ENCODE measurements at regions not wholly inside any gene's neighbourhood (a gene's known extent, or its start where the extent isn't known, plus 50 kb on each side); places are given as distances from the start of the nearest gene placed in this dataset.

DNA sequence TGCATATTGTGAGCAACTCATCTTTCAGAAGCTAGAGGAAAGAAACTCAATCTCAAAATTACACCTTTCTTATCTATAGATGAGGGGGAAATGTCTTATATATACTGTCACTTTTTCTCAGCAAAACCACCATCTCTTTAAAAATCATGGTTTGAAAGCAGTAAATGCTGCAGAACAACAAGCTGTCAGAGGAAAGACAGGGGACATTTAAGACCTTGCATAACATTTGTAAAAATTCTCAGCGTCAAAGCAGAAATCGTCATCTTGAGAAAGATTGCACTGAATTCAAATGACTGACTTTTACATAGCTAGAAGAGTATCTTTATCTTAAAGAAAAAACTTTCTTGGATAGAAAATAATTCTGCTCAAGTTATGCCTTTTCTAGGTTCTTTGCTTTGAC is 122.2 kb upstream of the CADPS start:
- H3K27ac ChIP-seq: no peak overlapping the region
- H3K9me3 ChIP-seq: no peaks in the 10 kb centered on the region
- intact Hi-C loops (cut with DNase I): no loop called here
- H3K4me3 ChIP-seq (replicated peaks in 1 of 3): no peak overlapping the region
- no peaks in the 10 kb centered on the region for H3K4me1 ChIP-seq
- 83 to 84% methylated on average over 2 of the region's 2 CpGs for WGBS, 2 donors
- H3K36me3 ChIP-seq: no peaks in the 10 kb centered on the region
- DNase-seq: no peak
- no peaks in the 10 kb centered on the region for H3K27me3 ChIP-seq
- TF ChIP-seq, protein P1, sequence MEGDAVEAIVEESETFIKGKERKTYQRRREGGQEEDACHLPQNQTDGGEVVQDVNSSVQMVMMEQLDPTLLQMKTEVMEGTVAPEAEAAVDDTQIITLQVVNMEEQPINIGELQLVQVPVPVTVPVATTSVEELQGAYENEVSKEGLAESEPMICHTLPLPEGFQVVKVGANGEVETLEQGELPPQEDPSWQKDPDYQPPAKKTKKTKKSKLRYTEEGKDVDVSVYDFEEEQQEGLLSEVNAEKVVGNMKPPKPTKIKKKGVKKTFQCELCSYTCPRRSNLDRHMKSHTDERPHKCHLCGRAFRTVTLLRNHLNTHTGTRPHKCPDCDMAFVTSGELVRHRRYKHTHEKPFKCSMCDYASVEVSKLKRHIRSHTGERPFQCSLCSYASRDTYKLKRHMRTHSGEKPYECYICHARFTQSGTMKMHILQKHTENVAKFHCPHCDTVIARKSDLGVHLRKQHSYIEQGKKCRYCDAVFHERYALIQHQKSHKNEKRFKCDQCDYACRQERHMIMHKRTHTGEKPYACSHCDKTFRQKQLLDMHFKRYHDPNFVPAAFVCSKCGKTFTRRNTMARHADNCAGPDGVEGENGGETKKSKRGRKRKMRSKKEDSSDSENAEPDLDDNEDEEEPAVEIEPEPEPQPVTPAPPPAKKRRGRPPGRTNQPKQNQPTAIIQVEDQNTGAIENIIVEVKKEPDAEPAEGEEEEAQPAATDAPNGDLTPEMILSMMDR (IDR thresholded peaks at IDR 0.05): no peak
- TF ChIP-seq POLR2A (IDR thresholded peaks at IDR 0.05): no peak

DNA sequence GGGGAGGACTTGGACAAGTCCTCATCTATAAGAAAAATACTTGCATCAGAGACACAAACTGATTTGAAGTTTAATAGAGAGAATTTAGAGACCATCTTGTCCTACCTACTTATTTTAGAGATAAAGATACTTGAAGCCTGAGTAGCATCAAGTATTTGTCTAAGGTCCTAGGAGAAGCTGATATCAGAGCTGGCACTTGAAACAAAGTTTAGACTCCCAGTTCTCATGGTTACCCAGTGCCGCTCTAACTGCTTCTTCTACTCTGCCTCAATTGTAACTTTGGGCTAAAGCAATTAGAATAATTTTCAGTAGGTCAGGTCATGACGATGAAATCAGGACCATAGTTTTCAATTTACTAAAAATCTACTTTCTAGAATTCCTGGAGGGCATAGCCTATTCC is 123.9 kb upstream of the CADPS start:
- Histone ChIP-seq H3K4me1 (no peaks in the 10 kb centered on the region), H3K27me3 (no peaks in the 10 kb centered on the region), H3K4me3 (replicated peaks in 1 of 3) (no peak overlapping the region), H3K27ac (no peak overlapping the region), H3K36me3 (no peaks in the 10 kb centered on the region), H3K9me3 (no peaks in the 10 kb centered on the region)
- intact Hi-C loops (cut with DNase I): no loop called here
- TF ChIP-seq POLR2A (IDR thresholded peaks at IDR 0.05): no peak
- TF ChIP-seq, protein P1 (IDR thresholded peaks at IDR 0.05): no peak
- DNase-seq: no peak
- WGBS, 2 donors: 40% methylated on average over 2 of the region's 2 CpGs

DNA sequence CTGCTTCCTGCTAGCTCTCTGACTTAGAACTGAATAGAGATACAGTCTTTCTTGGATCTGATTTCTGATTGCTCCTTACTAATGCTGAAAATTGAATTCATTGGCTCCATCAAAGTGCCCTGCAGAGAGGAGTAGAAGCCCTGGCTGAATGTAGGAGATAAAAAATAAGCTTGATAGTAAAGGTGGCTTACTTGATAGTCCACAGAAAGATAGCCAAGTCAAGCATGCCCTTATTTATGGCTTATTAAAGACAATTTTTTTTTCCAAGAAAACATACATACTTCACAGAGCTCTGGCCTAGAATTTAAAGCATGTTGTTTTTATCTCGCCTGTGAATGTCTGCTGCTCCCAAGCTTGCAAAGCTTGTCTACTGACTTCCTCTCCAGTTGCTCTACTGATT is 124.6 kb upstream of the CADPS start:
- no peak for DNase-seq
- no peaks in the 10 kb centered on the region for H3K27me3 ChIP-seq
- no peaks in the 10 kb centered on the region for H3K36me3 ChIP-seq
- intact Hi-C loops (cut with DNase I): no loop called here
- H3K27ac ChIP-seq: no peak overlapping the region
- no peaks in the 10 kb centered on the region for H3K4me1 ChIP-seq
- TF ChIP-seq POLR2A (IDR thresholded peaks at IDR 0.05): no peak
- TF ChIP-seq, protein P1 (IDR thresholded peaks at IDR 0.05): no peak
- H3K9me3 ChIP-seq: no peaks in the 10 kb centered on the region
- H3K4me3 ChIP-seq (replicated peaks in 1 of 3): no peak overlapping the region
- WGBS, 2 donors: 66 to 71% methylated on average over 1 of the region's 1 CpG

DNA sequence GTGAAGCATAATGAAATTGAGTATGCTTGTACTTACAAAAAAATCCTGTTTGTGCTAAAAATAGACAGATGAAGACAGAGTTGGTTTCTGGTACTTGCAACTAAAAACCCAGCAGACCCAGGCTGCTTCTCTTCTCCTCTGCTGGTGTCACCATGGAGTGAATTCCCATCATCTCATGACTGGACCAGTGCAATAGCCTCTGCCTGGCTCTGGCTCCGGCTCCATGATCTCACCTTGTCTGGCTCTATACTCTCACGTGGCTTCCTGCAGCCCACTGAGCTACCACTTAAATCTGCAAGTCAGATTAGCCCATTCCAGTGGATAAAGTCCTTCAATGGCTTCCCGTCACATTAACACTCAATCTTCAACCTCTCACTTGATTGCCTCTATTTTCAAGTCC is 129.2 kb upstream of the CADPS start:
- no peaks in the 10 kb centered on the region for H3K36me3 ChIP-seq
- TF ChIP-seq, protein P1 (IDR thresholded peaks at IDR 0.05): no peak
- TF ChIP-seq POLR2A (IDR thresholded peaks at IDR 0.05): no peak
- no peaks in the 10 kb centered on the region for H3K27me3 ChIP-seq
- H3K4me1 ChIP-seq: no peaks in the 10 kb centered on the region
- H3K27ac ChIP-seq: no peak overlapping the region
- DNase-seq: no peak
- intact Hi-C loops (cut with DNase I): no loop called here
- H3K4me3 ChIP-seq (replicated peaks in 1 of 3): no peak overlapping the region
- no peaks in the 10 kb centered on the region for H3K9me3 ChIP-seq
- 84 to 87% methylated on average over 3 of the region's 3 CpGs for WGBS, 2 donors

DNA sequence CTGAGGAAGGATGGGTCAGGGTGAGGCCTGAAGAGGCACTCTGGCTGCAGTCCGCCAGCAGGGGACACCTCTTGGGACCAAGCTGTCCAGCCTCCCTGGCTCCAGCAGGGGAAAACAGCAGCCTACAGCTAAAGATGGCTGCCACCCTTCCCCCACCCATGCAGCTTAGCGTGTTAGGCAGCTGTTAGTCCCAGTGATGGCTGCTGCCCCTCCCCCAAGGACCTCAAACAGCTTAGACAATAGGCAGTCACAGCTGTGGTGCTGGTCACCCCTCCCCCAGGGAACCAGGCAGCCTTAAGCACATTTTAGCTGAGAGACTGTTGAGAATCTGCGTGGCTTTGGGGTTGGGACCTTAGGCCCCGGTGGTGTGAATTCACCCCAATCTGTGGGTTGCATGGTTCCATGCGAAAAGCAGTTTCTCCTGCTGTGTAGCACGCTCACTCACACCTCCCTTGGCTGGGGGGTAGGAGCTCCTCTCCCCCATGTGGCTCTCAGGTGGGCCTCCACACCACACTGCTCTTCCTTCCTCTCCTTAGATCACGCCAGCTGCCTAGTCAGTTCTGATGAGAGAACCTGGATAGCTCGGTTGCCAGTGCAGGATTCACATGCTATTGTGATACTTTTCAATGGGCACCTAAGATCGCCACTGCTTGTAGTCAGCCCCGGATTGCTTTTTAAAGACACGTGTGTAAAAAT is 140.5 kb upstream of the CADPS start:
- Histone ChIP-seq H3K4me1 (no peaks in the 10 kb centered on the region), H3K9me3 (no peaks in the 10 kb centered on the region), H3K4me3 (replicated peaks in 1 of 3) (no peak overlapping the region), H3K27me3 (no peaks in the 10 kb centered on the region), H3K27ac (no peak overlapping the region), H3K36me3 (no peaks in the 10 kb centered on the region)
- TF ChIP-seq POLR2A (IDR thresholded peaks at IDR 0.05): no peak
- TF ChIP-seq, protein P1 (IDR thresholded peaks at IDR 0.05): no peak
- no peak for DNase-seq
- WGBS, 2 donors: 63 to 72% methylated on average over 10 to 11 of the region's 11 CpGs
- intact Hi-C loops (cut with DNase I): no loop called here
